ENCODE measurements at regions not wholly inside any gene's neighbourhood (a gene's known extent, or its start where the extent isn't known, plus 50 kb on each side); places are given as distances from the start of the nearest gene placed in this dataset.
A peak's percentile ranks its signal among the peaks of the same experiment; 100 is the strongest.
"Not testable (repeated sequence)": the region's sequence is repeated elsewhere in the genome, so short reads cannot be mapped to it uniquely, and the experiment has no call there.

- no peak for DNase-seq
Observed at GRCh38 chr16:65392806-65393565, 271.1 kb upstream of the CDH11 start.

- DNase-seq, result no peak
Observed at GRCh38 chr16:65388592-65388991, 266.7 kb upstream of the CDH11 start.

GRCh38 chr16:65386672-65387071, 264.8 kb upstream of the CDH11 start:
- no peak for DNase-seq

GRCh38 chr16:65384441-65384840, 262.6 kb upstream of the CDH11 start:
- DNase-seq, result no peak

GRCh38 chr16:65377195-65377594, 255.3 kb upstream of the CDH11 start:
- no peak for DNase-seq

GRCh38 chr16:65376601-65377000, 254.7 kb upstream of the CDH11 start:
- DNase-seq, result no peak

GRCh38 chr16:65375651-65376050, 253.8 kb upstream of the CDH11 start:
- no peak for DNase-seq

- DNase-seq, result no peak
Observed at GRCh38 chr16:65373097-65373496, 251.2 kb upstream of the CDH11 start.

- no peak for DNase-seq
Observed at GRCh38 chr16:65372171-65372570, 250.3 kb upstream of the CDH11 start.

- no peak for DNase-seq
Observed at GRCh38 chr16:65365732-65366715, 244.2 kb upstream of the CDH11 start.

- not testable (repeated sequence) for DNase-seq
Observed at GRCh38 chr16:65356721-65357120, 234.9 kb upstream of the CDH11 start.

GRCh38 chr16:65355706-65356105, 233.8 kb upstream of the CDH11 start:
- DNase-seq, result no peak

- DNase-seq, result no peak
Observed at GRCh38 chr16:65353183-65353582, 231.3 kb upstream of the CDH11 start.

- DNase-seq, result no peak
Observed at GRCh38 chr16:65349626-65350025, 227.8 kb upstream of the CDH11 start.

GRCh38 chr16:65343556-65343955, 221.7 kb upstream of the CDH11 start:
- no peak for DNase-seq

GRCh38 chr16:65342231-65342866, 220.5 kb upstream of the CDH11 start:
- peak; percentile 9 for DNase-seq

- no peak for DNase-seq
Observed at GRCh38 chr16:65339062-65339461, 217.2 kb upstream of the CDH11 start.

- no peak for DNase-seq
Observed at GRCh38 chr16:65336160-65336559, 214.3 kb upstream of the CDH11 start.

- no peak for DNase-seq
Observed at GRCh38 chr16:65334081-65334480, 212.2 kb upstream of the CDH11 start.

GRCh38 chr16:65333283-65333682, 211.4 kb upstream of the CDH11 start:
- DNase-seq, result no peak

GRCh38 chr16:65327346-65327745, 205.5 kb upstream of the CDH11 start:
- DNase-seq, result no peak

GRCh38 chr16:65323655-65324237, 201.9 kb upstream of the CDH11 start:
- DNase-seq, result no peak

- peak; percentile 71 for DNase-seq
Observed at GRCh38 chr16:65319621-65320231, 197.9 kb upstream of the CDH11 start.
